HG02885 (cell line): ENCODE measurements at regions not wholly inside any gene's neighbourhood (a gene's known extent, or its start where the extent isn't known, plus 50 kb on each side); places are given as distances from the start of the nearest gene placed in this dataset.
A peak's percentile ranks its signal among the peaks of the same experiment; 100 is the strongest.

Experiments
- ATAC-seq: cut with Tn5 transposase; IDR thresholded peaks from one replicate; pipeline ENCODE4 v1.9.1; 2021; ENCODE audit warnings: mild to moderate bottlenecking; ENCODE audit not compliant: unreplicated experiment, poor library complexity

DNA sequence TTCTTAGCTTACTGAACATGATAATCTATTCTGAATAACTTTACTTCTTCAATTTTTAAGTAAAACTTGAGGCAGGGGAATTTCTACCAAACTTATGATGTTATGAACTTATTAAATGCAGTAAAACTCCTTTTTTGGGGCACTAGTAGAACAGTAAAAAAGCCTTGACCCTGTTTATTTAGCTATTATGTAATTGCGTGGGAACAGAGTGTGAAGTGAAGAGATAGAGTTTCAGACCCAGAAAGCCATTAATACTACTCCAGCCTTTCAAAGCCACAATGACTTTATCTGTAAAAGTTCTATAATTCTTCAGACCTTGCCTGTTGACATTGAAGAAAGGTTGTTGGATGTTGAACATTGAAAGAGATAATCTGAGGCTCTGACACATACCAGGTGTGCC lies 638.8 kb upstream of the GRM7 start:
- no peak for ATAC-seq

DNA sequence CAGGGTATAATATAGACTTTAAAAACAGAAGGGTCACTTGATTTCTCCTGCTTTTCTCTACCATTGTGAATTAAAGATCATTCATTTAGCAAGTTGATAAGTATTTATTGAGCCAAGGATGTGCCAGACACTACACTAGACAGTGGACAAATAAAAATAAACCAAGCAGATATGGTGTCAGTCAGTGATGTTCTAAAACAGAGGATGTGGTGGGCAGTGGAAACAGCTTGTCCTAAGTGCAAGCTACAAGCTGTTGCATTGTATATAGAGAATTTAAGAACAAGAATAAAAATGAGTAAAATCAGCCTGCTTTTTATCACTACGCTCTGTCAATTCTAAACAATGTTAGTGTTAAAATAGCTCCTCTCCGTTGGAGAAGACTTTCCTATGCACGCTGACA lies 637.3 kb upstream of the GRM7 start:
- no peak for ATAC-seq

DNA sequence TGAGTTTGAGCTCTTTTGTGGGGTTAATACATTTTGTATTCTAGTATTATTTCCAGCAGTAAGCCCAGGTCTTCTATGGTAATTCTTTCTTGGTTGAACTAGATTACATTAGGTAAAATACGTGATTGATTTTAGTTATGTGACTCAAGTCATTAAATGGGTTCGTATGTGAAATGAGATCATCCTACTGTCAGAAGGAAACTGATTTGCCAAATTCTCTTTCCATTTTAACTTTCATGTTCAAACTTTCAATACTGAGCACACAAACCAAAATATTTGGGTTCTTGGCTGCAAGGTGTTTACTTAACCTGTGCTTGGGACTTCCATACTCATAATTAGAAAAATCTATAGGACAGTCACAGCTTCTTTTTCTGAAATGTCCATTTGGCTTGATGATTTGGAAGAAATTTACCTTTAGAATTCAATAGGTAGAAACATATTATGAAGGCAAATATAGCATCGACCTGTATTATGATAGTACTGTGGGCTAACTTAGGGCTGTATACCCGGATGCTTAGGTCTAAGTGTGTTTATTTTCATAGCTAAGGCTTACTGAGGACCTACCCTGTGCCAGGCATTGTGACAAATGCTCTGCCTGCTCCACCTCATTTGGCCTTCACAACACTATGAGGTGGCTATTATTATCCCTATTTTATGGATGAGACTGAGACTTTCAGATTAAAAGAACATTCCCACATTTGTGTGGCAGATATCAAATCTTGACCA lies 631.8 kb upstream of the GRM7 start:
- ATAC-seq, result no peak

DNA sequence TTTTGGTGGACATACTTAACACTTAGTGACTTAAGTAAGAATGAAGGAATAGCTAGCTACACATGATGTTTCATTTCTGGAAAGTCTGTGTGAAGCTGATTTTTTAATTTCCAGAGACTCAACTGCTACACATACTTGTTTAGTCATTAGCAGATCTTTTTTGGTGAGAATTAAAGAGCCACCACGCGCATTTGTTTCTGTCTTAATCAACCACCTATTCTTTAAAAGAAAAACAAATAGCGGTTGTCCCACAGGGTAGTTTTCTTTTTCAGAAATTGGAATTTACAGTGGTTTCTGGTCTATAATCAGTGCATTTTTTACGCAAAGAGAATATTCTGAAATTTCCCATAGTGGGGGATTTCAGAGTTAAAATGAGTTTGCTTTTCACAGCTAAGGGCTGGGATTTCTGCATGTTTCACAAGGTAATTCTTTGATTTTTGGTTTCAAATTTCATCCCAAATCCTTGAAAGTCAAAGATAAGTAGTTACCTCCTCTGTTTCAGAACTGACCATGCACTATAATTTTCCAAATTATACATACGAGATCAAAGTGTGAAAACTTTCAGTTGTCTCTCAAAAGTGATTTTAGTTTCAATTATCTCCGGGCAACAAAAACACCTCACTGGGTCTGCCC lies 631.0 kb upstream of the GRM7 start:
- peak; percentile 61 for ATAC-seq

DNA sequence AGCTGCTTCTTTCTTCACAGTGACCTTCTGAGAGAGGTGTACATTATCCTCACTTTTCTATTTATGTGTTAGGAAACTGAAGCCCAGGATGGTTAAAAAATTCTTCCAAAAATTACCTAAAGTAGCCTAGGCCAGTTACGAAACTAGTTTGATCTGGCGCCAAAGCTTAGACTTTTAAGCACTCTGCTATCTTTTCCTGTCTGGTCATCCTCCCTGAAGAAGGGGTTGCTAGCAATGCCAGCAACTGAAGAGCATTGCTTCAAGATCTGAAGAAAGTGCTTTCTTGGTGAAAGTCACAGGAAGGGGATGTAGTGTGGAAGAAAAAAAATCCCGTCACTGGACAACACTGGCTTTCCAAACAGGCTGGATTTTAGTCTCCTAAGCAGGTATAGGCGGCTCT lies 618.8 kb upstream of the GRM7 start:
- no peak for ATAC-seq

DNA sequence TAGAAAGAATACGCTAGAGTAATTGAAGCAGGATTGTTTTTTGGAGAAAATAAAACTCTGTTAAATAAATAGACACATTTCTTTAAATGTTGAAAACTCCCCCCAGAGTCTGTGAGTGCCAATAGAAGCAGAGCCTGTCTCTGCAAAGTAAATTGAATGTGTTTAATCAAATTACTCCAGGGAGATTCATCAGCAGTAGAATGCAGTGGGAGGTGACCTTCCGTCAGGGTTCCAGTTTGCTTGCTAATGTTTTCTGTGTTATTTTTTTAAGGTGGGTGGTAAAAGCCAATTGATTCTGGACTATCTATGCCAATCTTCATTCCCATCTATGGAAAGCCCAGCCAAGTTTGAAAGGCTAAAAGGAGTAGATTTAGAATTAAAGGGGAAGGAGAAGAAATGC lies 612.4 kb upstream of the GRM7 start:
- ATAC-seq, result no peak

DNA sequence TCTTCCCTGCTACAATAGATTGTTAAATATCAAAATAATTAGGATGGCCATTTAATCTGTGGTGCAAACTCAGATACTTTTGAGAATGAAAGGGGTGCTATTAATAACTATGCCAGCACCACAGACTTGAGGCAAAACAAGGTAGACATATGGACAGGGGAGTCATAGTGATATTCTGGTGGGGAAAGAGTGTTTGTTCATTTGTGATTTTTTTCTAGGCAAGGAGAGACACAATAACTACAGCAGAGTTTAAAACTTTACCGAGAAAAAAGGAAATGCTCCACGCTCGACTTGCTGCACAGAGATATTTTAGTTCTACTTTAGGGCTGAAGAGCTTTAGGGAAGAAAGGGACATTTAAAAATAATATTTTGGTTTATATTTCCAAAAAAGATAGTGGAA lies 611.2 kb upstream of the GRM7 start:
- peak; percentile 50 for ATAC-seq

DNA sequence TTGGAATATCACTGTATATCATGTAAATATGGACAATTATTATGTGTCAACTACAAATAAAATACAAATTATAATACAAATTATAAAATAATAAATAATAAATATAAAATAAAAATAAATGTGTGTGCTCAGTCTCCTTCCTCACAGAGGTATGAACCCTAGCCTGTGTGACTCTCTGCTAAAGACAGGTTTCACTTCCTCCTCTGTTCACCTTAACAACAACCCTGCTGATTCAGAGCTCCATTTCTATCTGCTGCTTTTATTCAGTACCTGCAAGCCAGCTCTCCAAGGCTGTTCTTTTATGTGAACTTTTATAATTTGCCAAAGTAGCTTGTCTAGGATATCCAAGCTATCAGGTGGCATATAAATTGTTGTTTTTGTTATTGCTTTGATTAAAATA lies 610.7 kb upstream of the GRM7 start:
- peak; percentile 99 for ATAC-seq

DNA sequence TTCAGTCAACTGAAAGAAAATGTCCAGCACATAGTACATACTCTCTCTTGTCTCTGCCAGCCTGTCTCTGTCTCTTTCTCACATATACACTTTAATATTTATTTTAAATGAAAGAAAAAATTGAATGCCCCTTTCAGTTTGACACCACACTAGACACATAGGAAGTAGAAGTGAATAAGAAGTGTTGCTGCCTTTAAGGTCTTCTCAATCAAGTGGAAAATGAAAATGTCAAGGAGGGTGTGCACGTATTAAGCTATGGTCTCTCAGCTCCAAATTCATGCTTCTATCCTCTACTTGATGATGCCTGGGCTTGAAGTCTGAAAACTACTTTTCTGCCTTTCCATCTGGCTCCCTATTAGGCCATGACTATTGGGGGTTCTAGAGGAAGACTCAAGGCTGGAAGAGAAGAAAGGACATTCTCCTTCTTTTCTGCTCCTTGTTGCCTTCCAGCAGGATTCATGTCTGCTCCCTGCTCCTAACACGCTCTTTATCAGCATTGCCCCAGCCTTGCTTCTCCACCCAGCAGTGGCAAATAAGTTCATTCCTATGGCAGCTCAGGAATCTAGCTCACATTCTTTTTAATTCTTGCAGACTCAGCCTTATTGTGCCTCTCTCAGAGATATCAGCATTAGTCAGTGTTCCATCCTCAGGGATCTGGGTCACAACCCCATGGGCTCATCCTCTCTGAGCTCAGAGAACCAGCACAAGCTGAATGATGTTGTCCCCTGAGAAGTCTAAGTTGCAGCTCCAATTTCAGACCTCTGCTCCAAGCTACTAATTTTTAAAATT lies 609.1 kb upstream of the GRM7 start:
- ATAC-seq, result no peak

DNA sequence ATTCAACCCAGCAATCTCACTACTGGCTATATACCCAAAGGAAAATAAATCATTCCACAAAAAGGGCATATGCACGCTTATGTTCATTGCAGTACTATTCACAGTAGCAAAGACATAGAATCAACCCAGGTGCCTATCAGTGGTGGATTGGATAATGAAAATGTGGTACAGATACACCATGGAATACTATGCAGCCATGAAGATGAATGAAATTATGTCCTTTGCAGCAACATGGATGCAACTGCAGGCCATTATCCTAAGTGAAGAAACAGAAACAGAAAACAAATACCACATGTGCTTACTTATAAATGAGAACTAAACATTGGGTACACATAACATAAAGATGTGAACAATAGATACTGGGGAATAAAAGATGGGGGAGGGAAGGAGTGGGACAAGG lies 606.4 kb upstream of the GRM7 start:
- ATAC-seq, result no peak

DNA sequence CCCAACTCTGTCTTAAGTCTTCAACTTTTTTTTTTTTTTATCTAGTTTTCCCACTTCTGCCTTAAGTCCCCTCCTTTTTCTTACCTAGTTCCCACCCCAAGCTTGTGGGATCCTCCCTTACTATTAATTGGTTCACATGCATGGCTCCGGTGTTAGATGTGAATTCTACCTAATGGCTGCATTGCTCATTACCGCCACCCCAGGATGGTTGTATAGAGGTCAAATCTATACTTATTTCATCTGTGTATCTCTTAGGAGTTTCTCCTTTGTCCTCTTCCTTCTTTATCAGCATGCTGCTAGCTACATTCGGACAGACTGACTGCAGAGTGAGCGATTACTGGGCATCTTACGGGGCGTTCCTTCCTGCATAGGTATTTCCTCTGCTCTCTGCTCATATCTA lies 605.7 kb upstream of the GRM7 start:
- no peak for ATAC-seq

DNA sequence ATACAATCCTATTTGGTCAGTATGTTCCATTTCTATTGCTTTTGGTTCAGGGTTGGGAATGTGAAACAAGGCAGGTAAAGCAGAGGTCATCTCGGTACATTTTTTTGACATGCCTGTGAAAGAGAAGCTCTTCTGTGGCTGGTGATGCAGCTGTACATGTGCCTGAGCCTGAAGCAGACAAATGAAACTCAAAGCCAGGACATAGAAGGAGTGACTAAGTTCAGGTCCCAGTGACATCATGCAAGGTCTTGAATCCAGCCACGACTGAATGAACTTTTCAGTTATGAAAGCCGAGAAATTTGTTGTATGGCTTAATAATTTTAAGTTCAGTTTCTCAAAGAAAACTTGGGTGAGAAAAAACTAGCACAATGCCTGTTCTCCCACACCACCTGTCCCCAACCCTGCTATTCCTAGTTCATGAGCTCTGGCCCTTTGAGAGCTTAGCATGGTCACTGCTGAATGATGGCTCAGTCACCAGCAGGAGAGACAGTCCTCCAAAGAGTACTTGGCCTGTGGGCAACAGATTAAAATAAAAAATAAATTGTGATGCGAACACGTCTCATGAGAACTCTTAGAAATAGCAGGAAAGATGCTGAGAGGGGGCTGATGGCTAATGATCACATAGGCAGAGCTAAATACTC lies 600.2 kb upstream of the GRM7 start:
- ATAC-seq, result no peak

DNA sequence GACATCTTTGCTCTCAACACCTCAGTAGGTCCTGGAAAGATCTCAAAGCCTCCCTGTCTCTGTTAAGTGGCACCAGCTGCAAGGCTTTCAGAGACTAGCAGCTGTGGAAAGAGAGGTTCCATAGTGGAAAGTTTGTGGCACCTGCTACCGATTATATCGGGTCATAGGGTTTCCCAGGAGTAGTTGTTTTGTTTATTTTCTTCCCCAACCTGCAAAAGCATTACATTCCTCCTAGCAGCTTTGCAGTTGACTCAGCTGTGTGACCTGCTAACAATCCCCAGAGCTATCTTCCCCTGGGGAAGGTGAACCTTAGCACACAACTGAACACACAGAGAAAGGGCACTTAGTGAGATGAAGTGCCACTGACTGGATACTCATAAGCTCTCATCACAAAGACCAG lies 598.9 kb upstream of the GRM7 start:
- no peak for ATAC-seq

DNA sequence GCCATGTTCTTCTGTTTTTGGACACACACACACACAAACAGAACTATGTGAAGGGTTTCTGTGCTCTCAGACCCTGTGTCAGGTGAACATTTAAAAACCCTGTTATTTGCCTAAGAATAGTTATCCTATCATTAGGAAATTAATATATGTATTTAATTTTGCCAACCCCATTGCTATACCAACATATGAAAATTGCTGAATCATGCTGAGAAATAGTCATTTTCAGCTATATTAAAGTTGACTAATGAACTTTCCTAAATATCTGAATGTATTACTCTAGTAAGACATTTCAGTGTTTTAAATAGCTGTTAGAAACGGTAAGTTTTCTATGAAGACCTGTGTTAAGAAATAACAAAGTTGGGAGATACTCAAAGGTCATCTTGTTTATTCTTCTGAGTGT lies 596.9 kb upstream of the GRM7 start:
- no peak for ATAC-seq

DNA sequence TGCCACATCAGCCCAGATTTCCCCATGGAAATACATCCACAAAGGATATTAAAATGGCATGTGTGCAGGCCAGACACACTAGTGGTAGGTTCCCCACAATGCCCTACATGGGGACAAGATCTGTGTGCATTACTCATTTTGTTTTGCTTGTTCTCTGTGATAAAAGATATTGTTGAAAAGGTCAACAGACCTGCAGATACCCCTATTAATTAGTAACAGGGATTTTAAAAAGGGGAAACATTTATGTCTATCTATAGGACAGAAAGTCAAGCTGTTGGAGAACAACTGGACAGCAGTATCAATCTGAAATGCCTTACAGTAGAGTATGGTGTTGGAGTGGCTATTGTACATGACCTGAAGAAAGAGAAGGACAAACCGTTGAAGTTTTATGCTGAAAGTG lies 596.0 kb upstream of the GRM7 start:
- ATAC-seq, result no peak

DNA sequence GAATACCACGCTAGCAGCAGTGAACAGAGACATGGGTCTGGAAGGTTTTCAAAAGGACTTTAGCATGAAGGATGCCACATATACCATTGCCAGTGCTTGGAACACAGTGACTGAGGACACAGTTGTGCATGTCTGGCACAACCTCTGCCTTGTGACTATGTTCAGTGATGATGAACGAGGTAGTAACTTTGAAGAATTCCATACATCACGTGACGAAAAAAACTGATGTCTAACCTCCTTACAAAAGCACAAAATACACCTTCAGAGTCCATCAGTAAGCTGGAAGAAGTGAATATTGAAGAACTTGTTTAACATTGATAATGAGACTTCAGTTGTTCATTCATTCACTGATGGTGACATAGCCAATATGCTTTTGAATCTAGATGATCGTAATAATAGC lies 594.8 kb upstream of the GRM7 start:
- no peak for ATAC-seq

DNA sequence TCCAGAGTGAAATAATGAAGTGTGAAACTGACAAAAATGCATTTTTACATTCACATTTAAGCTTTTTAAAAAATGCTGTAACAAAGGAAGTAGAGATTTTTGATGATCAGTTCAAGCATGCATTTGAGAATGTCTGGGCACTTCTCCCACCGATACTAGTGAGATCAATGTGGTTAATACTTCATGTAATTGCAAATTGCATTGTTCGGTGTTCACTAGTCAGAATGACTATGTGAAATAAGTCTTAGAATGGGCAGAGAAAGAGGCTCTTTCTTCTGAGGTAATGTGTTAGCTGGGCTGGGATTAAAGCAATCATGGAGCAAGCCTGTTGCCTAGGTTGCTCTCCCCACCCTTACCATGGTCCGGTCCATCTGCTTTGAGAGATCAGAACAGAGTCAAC lies 587.0 kb upstream of the GRM7 start:
- no peak for ATAC-seq

DNA sequence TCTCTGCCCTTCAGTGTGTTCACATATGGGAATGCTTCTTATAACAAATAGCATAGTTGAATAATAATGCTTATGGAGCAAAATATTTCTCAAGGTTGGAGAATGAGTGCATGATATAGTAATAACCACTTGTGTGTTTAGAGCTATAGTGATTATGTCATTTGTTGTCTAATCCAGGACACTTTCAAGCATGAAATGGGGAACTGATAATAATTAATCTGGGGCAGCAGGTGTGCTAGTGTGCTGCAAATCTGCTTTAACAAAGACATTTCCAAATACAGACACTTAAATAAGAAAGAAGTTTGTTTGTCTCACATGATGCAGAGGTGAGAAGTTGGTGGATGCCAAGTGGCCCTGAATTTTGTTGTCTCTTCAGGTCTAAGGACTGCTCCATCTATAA lies 579.3 kb upstream of the GRM7 start:
- ATAC-seq, result no peak

DNA sequence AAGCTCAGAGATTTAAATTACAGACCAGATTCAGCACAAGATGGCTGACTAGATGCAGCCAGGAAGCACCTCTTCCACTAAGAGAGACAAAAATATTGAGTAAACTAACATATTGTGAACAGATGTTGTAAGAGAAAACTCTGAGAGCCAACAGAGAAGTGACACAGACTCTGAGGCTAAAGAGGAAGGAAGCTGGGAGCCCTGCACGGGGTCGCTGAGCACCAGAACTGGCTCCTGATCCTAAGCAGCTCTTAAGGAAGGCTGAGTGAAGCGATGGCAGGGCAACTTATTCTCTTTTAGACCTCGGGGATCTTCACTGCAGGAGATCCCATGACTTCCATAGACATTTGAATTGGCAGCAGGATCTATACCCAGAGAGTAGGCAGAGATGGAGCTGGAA lies 578.0 kb upstream of the GRM7 start:
- no peak for ATAC-seq

DNA sequence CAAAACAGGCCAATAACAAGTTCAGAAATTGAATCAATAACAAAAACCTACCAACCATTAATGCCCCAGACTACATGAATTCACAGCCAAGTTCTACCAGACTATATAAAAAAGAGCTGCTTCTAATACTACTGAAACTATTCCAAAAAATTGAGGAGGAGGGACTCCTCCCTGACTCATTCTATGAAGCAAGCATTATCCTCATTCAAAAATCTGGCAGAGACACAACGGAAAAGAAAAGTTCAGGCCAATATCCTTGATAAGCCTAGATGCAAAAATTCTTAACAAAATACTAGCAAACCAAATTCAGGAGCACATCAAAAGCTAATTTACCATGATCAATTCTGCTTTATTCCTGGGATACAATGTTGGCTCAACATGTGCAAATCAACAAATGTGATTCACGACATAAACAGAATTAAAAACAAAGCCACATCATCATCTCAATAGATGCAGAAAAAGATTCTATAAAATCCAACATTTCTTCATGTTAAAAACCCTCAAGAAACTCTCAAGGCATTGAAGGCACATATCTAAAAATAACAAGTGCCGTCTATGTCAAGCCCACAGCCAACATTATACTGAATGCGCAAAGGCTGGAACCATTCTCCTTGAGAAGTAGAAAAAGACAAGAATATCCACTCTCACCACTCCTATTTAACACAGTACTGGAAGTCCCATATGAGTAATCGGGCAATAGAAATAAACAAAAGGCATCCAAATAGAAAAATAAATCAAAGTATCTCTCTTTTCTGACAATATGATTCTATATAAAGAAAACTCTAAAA lies 573.6 kb upstream of the GRM7 start:
- ATAC-seq, result no peak
